GM18873 (cell line): ENCODE measurements at regions not wholly inside any gene's neighbourhood (a gene's known extent, or its start where the extent isn't known, plus 50 kb on each side); places are given as distances from the start of the nearest gene placed in this dataset.
"Not testable (repeated sequence)": the region's sequence is repeated elsewhere in the genome, so short reads cannot be mapped to it uniquely, and the experiment has no call there.

Experiments
- ATAC-seq: cut with Tn5 transposase; IDR thresholded peaks from one replicate; pipeline ENCODE4 v1.9.1; 2021; ENCODE audit warnings: mild to moderate bottlenecking, moderate library complexity, moderate number of reproducible peaks; ENCODE audit not compliant: unreplicated experiment, low FRiP score

GRCh38 chr15:45863881-45864580, 229.2 kb downstream of the SQOR start:
- no peak for ATAC-seq

- no peak for ATAC-seq
These were observed 231.8 kb downstream of the SQOR start for GRCh38 chr15:45866616-45867015.

GRCh38 chr15:45867281-45867680, 232.5 kb downstream of the SQOR start:
- ATAC-seq = no peak

GRCh38 chr15:45868109-45868691, 233.4 kb downstream of the SQOR start:
- no peak for ATAC-seq

GRCh38 chr15:45869034-45869668, 234.3 kb downstream of the SQOR start:
- ATAC-seq = no peak

GRCh38 chr15:45871121-45871855, 236.5 kb downstream of the SQOR start:
- ATAC-seq = no peak

GRCh38 chr15:45873781-45874180, 239.0 kb downstream of the SQOR start:
- no peak for ATAC-seq

GRCh38 chr15:45874566-45874965, 239.7 kb downstream of the SQOR start:
- not testable (repeated sequence) for ATAC-seq

- no peak for ATAC-seq
These were observed 249.5 kb downstream of the SQOR start for GRCh38 chr15:45884289-45884688.

- no peak for ATAC-seq
These were observed 250.1 kb downstream of the SQOR start for GRCh38 chr15:45884755-45885445.

- no peak for ATAC-seq
These were observed 251.0 kb downstream of the SQOR start for GRCh38 chr15:45885801-45886200.

GRCh38 chr15:45891766-45892165, 256.9 kb downstream of the SQOR start:
- no peak for ATAC-seq

- no peak for ATAC-seq
These were observed 257.4 kb downstream of the SQOR start for GRCh38 chr15:45892182-45892581.

- ATAC-seq = no peak
These were observed 268.5 kb downstream of the SQOR start for GRCh38 chr15:45903283-45903682.

GRCh38 chr15:45904019-45904418, 269.2 kb downstream of the SQOR start:
- ATAC-seq = no peak

GRCh38 chr15:45906230-45906629, 271.4 kb downstream of the SQOR start:
- ATAC-seq = no peak

GRCh38 chr15:45910671-45911070, 275.8 kb downstream of the SQOR start:
- no peak for ATAC-seq

- no peak for ATAC-seq
These were observed 278.6 kb downstream of the SQOR start for GRCh38 chr15:45913451-45913850.

- ATAC-seq = no peak
These were observed 279.6 kb downstream of the SQOR start for GRCh38 chr15:45914425-45914824.

- ATAC-seq = no peak
These were observed 284.0 kb downstream of the SQOR start for GRCh38 chr15:45918839-45919238.

GRCh38 chr15:45919806-45920205, 285.0 kb downstream of the SQOR start:
- ATAC-seq = no peak
